MM.1S (cell line): ENCODE measurements at regions not wholly inside any gene's neighbourhood (a gene's known extent, or its start where the extent isn't known, plus 50 kb on each side); places are given as distances from the start of the nearest gene placed in this dataset.

Source experiments
- CTCF ChIP-seq: fragments of 300-600 bp; sonication (generic); IDR thresholded peaks from 2 replicates; pipeline ENCODE4 v1.5.1; 2016; ENCODE audit warnings: antibody characterized with exemption, low read length, mixed read lengths
- EZH2 ChIP-seq: fragments of 300-600 bp; sonication (generic); optimal IDR thresholded peaks from 2 replicates; pipeline ENCODE3; 2017; ENCODE audit warnings: low read depth, mild to moderate bottlenecking, antibody characterized with exemption, low read length, mixed read lengths

- TF ChIP-seq CTCF: no peak
- no peak for TF ChIP-seq EZH2
Measured at GRCh38 chr3:146705225-146705624, 100.1 kb upstream of the PLSCR5 start.
